ENCODE measurements at regions not wholly inside any gene's neighbourhood (a gene's known extent, or its start where the extent isn't known, plus 50 kb on each side); places are given as distances from the start of the nearest gene placed in this dataset.

DNA sequence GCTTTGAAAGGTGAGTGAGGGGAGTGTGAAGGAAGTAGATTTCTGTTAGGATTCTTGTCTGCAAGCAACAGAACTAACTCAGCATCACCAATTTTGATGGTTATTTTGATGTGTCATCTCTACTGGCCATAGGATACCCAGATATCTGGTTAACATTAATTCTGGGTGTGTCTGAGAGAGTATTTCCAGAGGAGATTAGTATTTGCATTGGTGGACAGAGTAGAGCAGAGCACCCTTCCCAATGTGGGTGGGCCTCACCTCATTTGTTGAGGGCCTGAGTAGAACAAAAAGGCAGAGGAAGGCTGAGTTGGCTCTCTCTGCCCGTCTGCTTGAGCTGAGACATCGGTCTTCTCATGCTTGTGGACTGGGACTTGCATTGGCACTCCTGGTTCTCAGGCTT, 121.8 kb upstream of the POU3F1 start:
- Histone ChIP-seq H3K9ac (ENCODE audit: low read length) (no peak overlapping the region), H3K27ac (ENCODE audit: low read depth, low read length) (no peak overlapping the region), H3K36me3 (ENCODE audit: control insufficient read depth in 1 of 2, insufficient read depth in 2 of 2, low read length in 2 of 2) (no peaks in the 10 kb centered on the region), H3K4me1 (ENCODE audit: control insufficient read depth in 1 of 2, insufficient read depth in 2 of 2, low read length in 2 of 2) (no peaks in the 10 kb centered on the region), H3K27me3 (ENCODE audit: insufficient read depth, low read length) (0 out of 2 replicates have a peak, but pooled peaks cover 6% of the 10 kb centered on the region), H3K79me2 (ENCODE audit: insufficient read depth, low read length) (no peaks in the 10 kb centered on the region), H2AFZ (ENCODE audit: low read depth, low read length, poor library complexity, severe bottlenecking) (no peak overlapping the region), H3K4me3 (replicated peaks in 1 of 2; ENCODE audit: low read depth in 1 of 2, low read length in 2 of 2) (no peak overlapping the region), H3K9me2 (ENCODE audit: insufficient read depth) (no peaks in the 10 kb centered on the region), H4K20me1 (ENCODE audit: insufficient read depth) (no peaks in the 10 kb centered on the region), H3K4me2 (ENCODE audit: low read length) (no peak overlapping the region), H3K9me3 (ENCODE audit: control insufficient read depth in 1 of 2, insufficient read depth in 1 of 2, low read depth in 1 of 2, low read length in 2 of 2) (no peaks in the 10 kb centered on the region)
- ChIA-PET CTCF (no interaction called here), RAD21 (ENCODE audit: low non-redundant PET in 1 of 2, low total read pairs in 2 of 2, uncharacterized antibody in 2 of 2, unreplicated experiment in 2 of 2) (no interaction called here), POLR2A (no interaction called here)
- ATAC-seq, result no peak
- no peak for DNase-seq (ENCODE audit: low read depth, low spot score)
- no TSS peak for BruUV-seq (replicated peaks)
- intact Hi-C loops (cut with micrococcal nuclease), result no loop called here
- TF ChIP-seq FOSL1 (IDR thresholded peaks at IDR 0.05; ENCODE audit: low read depth) (no peak), ELF1 (IDR thresholded peaks at IDR 0.05; ENCODE audit: borderline replicate concordance, low read depth) (no peak)
- TF ChIP-seq, protein P1, sequence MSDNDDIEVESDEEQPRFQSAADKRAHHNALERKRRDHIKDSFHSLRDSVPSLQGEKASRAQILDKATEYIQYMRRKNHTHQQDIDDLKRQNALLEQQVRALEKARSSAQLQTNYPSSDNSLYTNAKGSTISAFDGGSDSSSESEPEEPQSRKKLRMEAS (IDR thresholded peaks at IDR 0.05), result no peak
- TF ChIP-seq, protein P2, sequence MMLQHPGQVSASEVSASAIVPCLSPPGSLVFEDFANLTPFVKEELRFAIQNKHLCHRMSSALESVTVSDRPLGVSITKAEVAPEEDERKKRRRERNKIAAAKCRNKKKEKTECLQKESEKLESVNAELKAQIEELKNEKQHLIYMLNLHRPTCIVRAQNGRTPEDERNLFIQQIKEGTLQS (IDR thresholded peaks at IDR 0.05), result no peak

DNA sequence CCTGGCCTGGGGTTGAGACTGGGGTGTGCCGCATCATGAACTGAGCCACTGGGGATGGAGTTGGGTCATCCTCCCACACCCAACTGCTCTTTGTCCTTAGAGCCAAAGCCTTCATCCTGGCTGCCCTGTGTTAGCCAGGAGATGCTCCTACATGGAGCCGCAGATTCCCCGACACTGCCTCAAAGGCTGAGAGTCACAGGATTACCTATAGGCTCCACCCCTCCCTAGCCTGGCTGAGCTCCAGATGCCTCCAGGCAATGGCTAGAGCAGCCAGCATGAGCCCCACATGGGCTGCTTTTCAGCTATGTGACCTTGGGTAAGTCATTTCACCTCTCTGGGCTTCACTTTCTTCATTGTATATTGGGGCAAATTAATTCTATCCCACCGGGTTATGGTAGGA, 119.9 kb upstream of the POU3F1 start:
- Histone ChIP-seq H3K27me3 (ENCODE audit: insufficient read depth, low read length) (0 out of 2 replicates have a peak, but pooled peaks cover 6% of the 10 kb centered on the region), H4K20me1 (ENCODE audit: insufficient read depth) (no peaks in the 10 kb centered on the region), H3K9ac (ENCODE audit: low read length) (no peak overlapping the region), H3K4me3 (replicated peaks in 1 of 2; ENCODE audit: low read depth in 1 of 2, low read length in 2 of 2) (no peak overlapping the region), H3K79me2 (ENCODE audit: insufficient read depth, low read length) (no peaks in the 10 kb centered on the region), H3K4me1 (ENCODE audit: control insufficient read depth in 1 of 2, insufficient read depth in 2 of 2, low read length in 2 of 2) (no peaks in the 10 kb centered on the region), H3K27ac (ENCODE audit: low read depth, low read length) (no peak overlapping the region), H3K36me3 (ENCODE audit: control insufficient read depth in 1 of 2, insufficient read depth in 2 of 2, low read length in 2 of 2) (no peaks in the 10 kb centered on the region), H3K9me2 (ENCODE audit: insufficient read depth) (no peaks in the 10 kb centered on the region), H3K4me2 (ENCODE audit: low read length) (no peak overlapping the region), H2AFZ (ENCODE audit: low read depth, low read length, poor library complexity, severe bottlenecking) (no peak overlapping the region), H3K9me3 (ENCODE audit: control insufficient read depth in 1 of 2, insufficient read depth in 1 of 2, low read depth in 1 of 2, low read length in 2 of 2) (no peaks in the 10 kb centered on the region)
- no TSS peak for BruUV-seq (replicated peaks)
- ATAC-seq (no peak), DNase-seq (ENCODE audit: low read depth, low spot score) (no peak)
- ChIA-PET RAD21 (ENCODE audit: low non-redundant PET in 1 of 2, low total read pairs in 2 of 2, uncharacterized antibody in 2 of 2, unreplicated experiment in 2 of 2) (no interaction called here), CTCF (no interaction called here), POLR2A (no interaction called here)
- intact Hi-C loops (cut with micrococcal nuclease), result no loop called here
- TF ChIP-seq TCF7L2 (IDR thresholded peaks at IDR 0.05; ENCODE audit: borderline replicate concordance, extremely low read depth, insufficient read depth, insufficient read length) (no peak), SIN3A (IDR thresholded peaks at IDR 0.05; ENCODE audit: low read depth) (no peak), POLR2AphosphoS5 (IDR thresholded peaks at IDR 0.05; ENCODE audit: low read depth, low read length) (no peak), EZH2 (IDR thresholded peaks at IDR 0.05) (no peak), SP1 (IDR thresholded peaks at IDR 0.05; ENCODE audit: low read depth) (no peak), SRF (IDR thresholded peaks at IDR 0.05; ENCODE audit: low read depth) (no peak), CEBPB (IDR thresholded peaks at IDR 0.05; ENCODE audit: low read depth) (no peak), ZNF274 (IDR thresholded peaks at IDR 0.05; ENCODE audit: low read depth, low read length) (no peak), FOSL1 (IDR thresholded peaks at IDR 0.05; ENCODE audit: low read depth) (no peak), ZFX (IDR thresholded peaks at IDR 0.05) (no peak)
- TF ChIP-seq, protein P3, sequence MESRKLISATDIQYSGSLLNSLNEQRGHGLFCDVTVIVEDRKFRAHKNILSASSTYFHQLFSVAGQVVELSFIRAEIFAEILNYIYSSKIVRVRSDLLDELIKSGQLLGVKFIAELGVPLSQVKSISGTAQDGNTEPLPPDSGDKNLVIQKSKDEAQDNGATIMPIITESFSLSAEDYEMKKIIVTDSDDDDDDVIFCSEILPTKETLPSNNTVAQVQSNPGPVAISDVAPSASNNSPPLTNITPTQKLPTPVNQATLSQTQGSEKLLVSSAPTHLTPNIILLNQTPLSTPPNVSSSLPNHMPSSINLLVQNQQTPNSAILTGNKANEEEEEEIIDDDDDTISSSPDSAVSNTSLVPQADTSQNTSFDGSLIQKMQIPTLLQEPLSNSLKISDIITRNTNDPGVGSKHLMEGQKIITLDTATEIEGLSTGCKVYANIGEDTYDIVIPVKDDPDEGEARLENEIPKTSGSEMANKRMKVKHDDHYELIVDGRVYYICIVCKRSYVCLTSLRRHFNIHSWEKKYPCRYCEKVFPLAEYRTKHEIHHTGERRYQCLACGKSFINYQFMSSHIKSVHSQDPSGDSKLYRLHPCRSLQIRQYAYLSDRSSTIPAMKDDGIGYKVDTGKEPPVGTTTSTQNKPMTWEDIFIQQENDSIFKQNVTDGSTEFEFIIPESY (IDR thresholded peaks at IDR 0.05; ENCODE audit: extremely low read depth, insufficient replicate concordance, low read length), result no peak
- TF ChIP-seq, protein P1 (IDR thresholded peaks at IDR 0.05), result no peak
